K562 (cell line): ENCODE measurements at regions not wholly inside any gene's neighbourhood (a gene's known extent, or its start where the extent isn't known, plus 50 kb on each side); places are given as distances from the start of the nearest gene placed in this dataset.

Experiments
- ESRRA ChIP-seq: fragments of 450-650 bp; IDR thresholded peaks from 2 replicates; pipeline ENCODE4 v1.6.1; 2014; ENCODE audit warnings: low read depth, mild to moderate bottlenecking, moderate library complexity, borderline replicate concordance
- RBM17 ChIP-seq: fragments of 200-400 bp; formaldehyde crosslinking; IDR thresholded peaks from 2 replicates; pipeline ENCODE4 v1.6.1; 2017; ENCODE audit warnings: low read depth, mild to moderate bottlenecking, low read length, borderline replicate concordance
- ZNF24 ChIP-seq: fragments of 450-650 bp; IDR thresholded peaks from 2 replicates; pipeline ENCODE4 v1.6.1; 2016
- TF ChIP-seq, protein P1 (sequence below), 2 experiments: fragments of 450-650 bp; formaldehyde crosslinking in 1 of 2; IDR thresholded peaks; 2 replicates each; pipeline versions ENCODE4 v1.4.0 to v1.6.1; 2014 to 2020; ENCODE audit warnings: mild to moderate bottlenecking in 2 of 2, borderline replicate concordance in 1 of 2, low read depth in 1 of 2
- TF ChIP-seq, protein P2 (sequence below), 2 experiments: fragments of 450-650 bp in 1 of 2; sonication (generic) in 1 of 2; formaldehyde crosslinking in 1 of 2; IDR thresholded peaks in 1 of 2; conservative IDR thresholded peaks in 1 of 2; 2 replicates each; pipeline versions ENCODE4 v1.6.1 to v1.8.1; 2016 to 2023; ENCODE audit warnings: mild to moderate bottlenecking in 2 of 2, moderate library complexity in 2 of 2, inconsistent platforms in 1 of 2, missing genetic modification reagents in 1 of 2
- TF ChIP-seq, protein P3 (sequence below), 3 experiments: IDR thresholded peaks in 2 of 3; conservative IDR thresholded peaks in 1 of 3; 2 replicates each; pipeline ENCODE4 v1.5.1; 2011 to 2012; ENCODE audit warnings: low read length in 3 of 3, mild to moderate bottlenecking in 3 of 3, control low read depth in 2 of 3, improper control_type of control experiment in 1 of 3, inconsistent platforms in 1 of 3, low read depth in 1 of 3, mixed read lengths in 1 of 3, moderate library complexity in 1 of 3; ENCODE audit not compliant: insufficient read depth in 2 of 3

GRCh38 chr2:235116885-235117492 lies 165.2 kb downstream of the SH3BP4 start (continued):
- TF ChIP-seq, protein P1, sequence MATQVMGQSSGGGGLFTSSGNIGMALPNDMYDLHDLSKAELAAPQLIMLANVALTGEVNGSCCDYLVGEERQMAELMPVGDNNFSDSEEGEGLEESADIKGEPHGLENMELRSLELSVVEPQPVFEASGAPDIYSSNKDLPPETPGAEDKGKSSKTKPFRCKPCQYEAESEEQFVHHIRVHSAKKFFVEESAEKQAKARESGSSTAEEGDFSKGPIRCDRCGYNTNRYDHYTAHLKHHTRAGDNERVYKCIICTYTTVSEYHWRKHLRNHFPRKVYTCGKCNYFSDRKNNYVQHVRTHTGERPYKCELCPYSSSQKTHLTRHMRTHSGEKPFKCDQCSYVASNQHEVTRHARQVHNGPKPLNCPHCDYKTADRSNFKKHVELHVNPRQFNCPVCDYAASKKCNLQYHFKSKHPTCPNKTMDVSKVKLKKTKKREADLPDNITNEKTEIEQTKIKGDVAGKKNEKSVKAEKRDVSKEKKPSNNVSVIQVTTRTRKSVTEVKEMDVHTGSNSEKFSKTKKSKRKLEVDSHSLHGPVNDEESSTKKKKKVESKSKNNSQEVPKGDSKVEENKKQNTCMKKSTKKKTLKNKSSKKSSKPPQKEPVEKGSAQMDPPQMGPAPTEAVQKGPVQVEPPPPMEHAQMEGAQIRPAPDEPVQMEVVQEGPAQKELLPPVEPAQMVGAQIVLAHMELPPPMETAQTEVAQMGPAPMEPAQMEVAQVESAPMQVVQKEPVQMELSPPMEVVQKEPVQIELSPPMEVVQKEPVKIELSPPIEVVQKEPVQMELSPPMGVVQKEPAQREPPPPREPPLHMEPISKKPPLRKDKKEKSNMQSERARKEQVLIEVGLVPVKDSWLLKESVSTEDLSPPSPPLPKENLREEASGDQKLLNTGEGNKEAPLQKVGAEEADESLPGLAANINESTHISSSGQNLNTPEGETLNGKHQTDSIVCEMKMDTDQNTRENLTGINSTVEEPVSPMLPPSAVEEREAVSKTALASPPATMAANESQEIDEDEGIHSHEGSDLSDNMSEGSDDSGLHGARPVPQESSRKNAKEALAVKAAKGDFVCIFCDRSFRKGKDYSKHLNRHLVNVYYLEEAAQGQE (IDR thresholded peaks at IDR 0.05; ENCODE audit: borderline replicate concordance): peak; percentile 48; the same call in 1 of the 2 replicates
- TF ChIP-seq, protein P1 (CRISPR knock-in tag; IDR thresholded peaks at IDR 0.05; ENCODE audit: low read depth): no peak
- TF ChIP-seq ZNF24 (no peak), RBM17 (no peak), ESRRA (no peak)
- TF ChIP-seq, protein P2, sequence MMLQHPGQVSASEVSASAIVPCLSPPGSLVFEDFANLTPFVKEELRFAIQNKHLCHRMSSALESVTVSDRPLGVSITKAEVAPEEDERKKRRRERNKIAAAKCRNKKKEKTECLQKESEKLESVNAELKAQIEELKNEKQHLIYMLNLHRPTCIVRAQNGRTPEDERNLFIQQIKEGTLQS (IDR thresholded peaks at IDR 0.05): no peak
- TF ChIP-seq, protein P2 (CRISPR knock-in tag; conservative IDR thresholded peaks at IDR 0.05): no peak
- TF ChIP-seq, protein P3, sequence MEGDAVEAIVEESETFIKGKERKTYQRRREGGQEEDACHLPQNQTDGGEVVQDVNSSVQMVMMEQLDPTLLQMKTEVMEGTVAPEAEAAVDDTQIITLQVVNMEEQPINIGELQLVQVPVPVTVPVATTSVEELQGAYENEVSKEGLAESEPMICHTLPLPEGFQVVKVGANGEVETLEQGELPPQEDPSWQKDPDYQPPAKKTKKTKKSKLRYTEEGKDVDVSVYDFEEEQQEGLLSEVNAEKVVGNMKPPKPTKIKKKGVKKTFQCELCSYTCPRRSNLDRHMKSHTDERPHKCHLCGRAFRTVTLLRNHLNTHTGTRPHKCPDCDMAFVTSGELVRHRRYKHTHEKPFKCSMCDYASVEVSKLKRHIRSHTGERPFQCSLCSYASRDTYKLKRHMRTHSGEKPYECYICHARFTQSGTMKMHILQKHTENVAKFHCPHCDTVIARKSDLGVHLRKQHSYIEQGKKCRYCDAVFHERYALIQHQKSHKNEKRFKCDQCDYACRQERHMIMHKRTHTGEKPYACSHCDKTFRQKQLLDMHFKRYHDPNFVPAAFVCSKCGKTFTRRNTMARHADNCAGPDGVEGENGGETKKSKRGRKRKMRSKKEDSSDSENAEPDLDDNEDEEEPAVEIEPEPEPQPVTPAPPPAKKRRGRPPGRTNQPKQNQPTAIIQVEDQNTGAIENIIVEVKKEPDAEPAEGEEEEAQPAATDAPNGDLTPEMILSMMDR (IDR thresholded peaks at IDR 0.05 in 2 of 3, conservative IDR thresholded peaks at IDR 0.05 in 1 of 3; ENCODE audit: insufficient read depth in 2 of 3, low read depth in 1 of 3, low read length in 3 of 3): peak in 1 of 3 experiments; percentile 56; a peak in 3 of 6 replicates
